GM23248 (cell line): ENCODE measurements at regions not wholly inside any gene's neighbourhood (a gene's known extent, or its start where the extent isn't known, plus 50 kb on each side); places are given as distances from the start of the nearest gene placed in this dataset.

ENCODE experiments used
- EZH2 ChIP-seq: fragments of 200-600 bp; sonication (generic); IDR thresholded peaks from 2 replicates; pipeline ENCODE4 v1.6.1; 2018; ENCODE audit warnings: antibody characterized with exemption, mild to moderate bottlenecking; ENCODE audit not compliant: insufficient read depth, poor library complexity, severe bottlenecking
- EZH2phosphoT487 ChIP-seq: fragments of 200-600 bp; sonication (generic); IDR thresholded peaks from 2 replicates; pipeline ENCODE4 v1.6.1; 2018; ENCODE audit warnings: antibody characterized with exemption, moderate library complexity, mild to moderate bottlenecking, low read depth; ENCODE audit not compliant: insufficient read depth

DNA sequence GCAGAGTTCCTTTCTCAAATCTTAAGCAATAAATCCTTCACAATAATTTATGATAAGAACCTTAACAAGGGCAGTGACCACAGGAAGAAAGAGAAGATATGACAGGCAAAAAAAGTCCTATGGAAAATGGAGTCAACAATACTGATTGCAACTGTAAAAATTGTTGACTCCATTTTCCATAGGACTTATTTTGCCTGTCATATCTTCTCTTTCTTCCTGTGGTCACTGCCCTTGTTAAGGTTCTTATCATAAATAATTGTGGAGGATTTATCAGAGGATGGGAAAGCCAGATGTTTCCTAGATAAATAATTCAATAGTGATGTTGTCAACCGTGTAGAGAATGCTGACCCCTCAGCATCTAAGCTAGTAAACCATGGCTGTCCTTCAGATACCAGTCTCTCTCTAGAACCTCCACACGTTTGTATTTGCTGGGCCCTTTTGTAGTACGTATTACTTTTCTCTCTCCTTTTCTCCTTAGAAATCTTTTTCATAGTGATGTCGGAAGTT is 172.6 kb upstream of the BET1 start:
- TF ChIP-seq EZH2phosphoT487 (no peak), EZH2 (no peak)
